ENCODE measurements at regions not wholly inside any gene's neighbourhood (a gene's known extent, or its start where the extent isn't known, plus 50 kb on each side); places are given as distances from the start of the nearest gene placed in this dataset.
"Not testable (repeated sequence)": the region's sequence is repeated elsewhere in the genome, so short reads cannot be mapped to it uniquely, and the experiment has no call there.

- Mint-ChIP-seq H3K4me1 (peaks cover 0 to 3% of the 10 kb centered on the region in 2 donors), H3K36me3 (no peaks in the 10 kb centered on the region), H3K9me3 (no peaks in the 10 kb centered on the region), H3K4me3 (no peak overlapping the region), H3K27me3 (no peaks in the 10 kb centered on the region), H3K27ac (no peak overlapping the region)
- peak; percentile 71 to 93 for ATAC-seq (replicated peaks)
- peak; percentile 34 for DNase-seq
Measured at GRCh38 chr5:18465833-18466681, 831.8 kb downstream of the TAF11L14 start.

GRCh38 chr5:18466731-18467130 is 832.5 kb downstream of the TAF11L14 start:
- H3K4me1 Mint-ChIP-seq, result peaks cover 0 to 3% of the 10 kb centered on the region in 2 donors
- no peaks in the 10 kb centered on the region for H3K9me3 Mint-ChIP-seq
- no peak overlapping the region for H3K4me3 Mint-ChIP-seq
- H3K36me3 Mint-ChIP-seq, result no peaks in the 10 kb centered on the region
- H3K27ac Mint-ChIP-seq, result no peak overlapping the region
- H3K27me3 Mint-ChIP-seq, result no peaks in the 10 kb centered on the region
- ATAC-seq (replicated peaks) (no peak), DNase-seq (no peak)

GRCh38 chr5:18471791-18472190 is 837.5 kb downstream of the TAF11L14 start:
- not testable (repeated sequence) for H3K27me3 Mint-ChIP-seq; DNase-seq; H3K27ac Mint-ChIP-seq; H3K9me3 Mint-ChIP-seq; H3K4me1 Mint-ChIP-seq; H3K4me3 Mint-ChIP-seq; ATAC-seq (replicated peaks); H3K36me3 Mint-ChIP-seq

GRCh38 chr5:18483451-18483850 is 849.2 kb downstream of the TAF11L14 start:
- no peak overlapping the region for H3K27ac Mint-ChIP-seq
- H3K4me1 Mint-ChIP-seq, result no peaks in the 10 kb centered on the region
- no peaks in the 10 kb centered on the region for H3K9me3 Mint-ChIP-seq
- no peaks in the 10 kb centered on the region for H3K27me3 Mint-ChIP-seq
- no peaks in the 10 kb centered on the region for H3K36me3 Mint-ChIP-seq
- DNase-seq (no peak), ATAC-seq (replicated peaks) (no peak)
- no peak overlapping the region for H3K4me3 Mint-ChIP-seq

- no peak for ATAC-seq (replicated peaks)
- Mint-ChIP-seq H3K36me3 (no peaks in the 10 kb centered on the region), H3K9me3 (no peaks in the 10 kb centered on the region), H3K4me1 (no peaks in the 10 kb centered on the region), H3K27ac (no peak overlapping the region), H3K27me3 (no peaks in the 10 kb centered on the region), H3K4me3 (no peak overlapping the region)
- no peak for DNase-seq
Measured at GRCh38 chr5:18487928-18488480, 853.7 kb downstream of the TAF11L14 start.

- Mint-ChIP-seq H3K4me1 (no peaks in the 10 kb centered on the region), H3K36me3 (no peaks in the 10 kb centered on the region), H3K27ac (no peak overlapping the region), H3K9me3 (no peaks in the 10 kb centered on the region), H3K4me3 (no peak overlapping the region), H3K27me3 (no peaks in the 10 kb centered on the region)
- no peak for DNase-seq
- no peak for ATAC-seq (replicated peaks)
Measured at GRCh38 chr5:18489703-18490102, 855.4 kb downstream of the TAF11L14 start.

- DNase-seq (no peak), ATAC-seq (replicated peaks) (no peak)
- Mint-ChIP-seq H3K27me3 (no peaks in the 10 kb centered on the region), H3K4me1 (no peaks in the 10 kb centered on the region), H3K4me3 (no peak overlapping the region), H3K9me3 (peaks cover 3% of the 10 kb centered on the region in 2 donors), H3K27ac (no peak overlapping the region), H3K36me3 (no peaks in the 10 kb centered on the region)
Measured at GRCh38 chr5:18491349-18491748, 857.1 kb downstream of the TAF11L14 start.

- Mint-ChIP-seq H3K27ac (no peak overlapping the region), H3K4me3 (no peak overlapping the region)
Measured at GRCh38 chr5:18495157-18495556, 860.9 kb downstream of the TAF11L14 start.

GRCh38 chr5:18496041-18496440 is 861.8 kb downstream of the TAF11L14 start:
- ATAC-seq (replicated peaks) (no peak), DNase-seq (no peak)
- Mint-ChIP-seq H3K9me3 (peaks cover 6 to 12% of the 10 kb centered on the region in 2 donors), H3K36me3 (no peaks in the 10 kb centered on the region), H3K4me3 (no peak overlapping the region), H3K27ac (no peak overlapping the region), H3K27me3 (no peaks in the 10 kb centered on the region), H3K4me1 (no peaks in the 10 kb centered on the region)

More at GRCh38 chr5:18495157-18495556, 860.9 kb downstream of the TAF11L14 start:
- Mint-ChIP-seq H3K27me3 (no peaks in the 10 kb centered on the region), H3K36me3 (no peaks in the 10 kb centered on the region), H3K4me1 (no peaks in the 10 kb centered on the region), H3K9me3 (peaks cover 6 to 12% of the 10 kb centered on the region in 2 donors)
- DNase-seq (no peak), ATAC-seq (replicated peaks) (no peak)

GRCh38 chr5:18497089-18497488 is 862.8 kb downstream of the TAF11L14 start:
- no peak for DNase-seq
- Mint-ChIP-seq H3K4me3 (no peak overlapping the region), H3K4me1 (no peaks in the 10 kb centered on the region), H3K27me3 (no peaks in the 10 kb centered on the region), H3K36me3 (no peaks in the 10 kb centered on the region), H3K27ac (no peak overlapping the region), H3K9me3 (peaks cover 6 to 12% of the 10 kb centered on the region in 2 donors)
- ATAC-seq (replicated peaks), result no peak

- Mint-ChIP-seq H3K9me3 (peaks cover 4 to 5% of the 10 kb centered on the region in 2 donors), H3K36me3 (no peaks in the 10 kb centered on the region), H3K4me3 (no peak overlapping the region), H3K27me3 (no peaks in the 10 kb centered on the region), H3K4me1 (no peaks in the 10 kb centered on the region), H3K27ac (no peak overlapping the region)
- DNase-seq (no peak), ATAC-seq (replicated peaks) (no peak)
Measured at GRCh38 chr5:18503797-18504328, 869.6 kb downstream of the TAF11L14 start.

GRCh38 chr5:18507114-18507513 is 872.9 kb downstream of the TAF11L14 start:
- ATAC-seq (replicated peaks) (no peak), DNase-seq (no peak)
- Mint-ChIP-seq H3K27ac (no peak overlapping the region), H3K27me3 (no peaks in the 10 kb centered on the region), H3K4me1 (no peaks in the 10 kb centered on the region), H3K9me3 (peaks cover 6 to 10% of the 10 kb centered on the region in 2 donors), H3K36me3 (no peaks in the 10 kb centered on the region), H3K4me3 (no peak overlapping the region)

- ATAC-seq (replicated peaks), result no peak
- Mint-ChIP-seq H3K27me3 (no peaks in the 10 kb centered on the region), H3K9me3 (peaks cover 1 to 7% of the 10 kb centered on the region in 2 donors), H3K4me3 (no peak overlapping the region), H3K4me1 (no peaks in the 10 kb centered on the region), H3K27ac (no peak overlapping the region), H3K36me3 (no peaks in the 10 kb centered on the region)
- no peak for DNase-seq
Measured at GRCh38 chr5:18517641-18518380, 883.6 kb downstream of the TAF11L14 start.

- no peaks in the 10 kb centered on the region for H3K36me3 Mint-ChIP-seq
- no peaks in the 10 kb centered on the region for H3K27me3 Mint-ChIP-seq
- no peak for DNase-seq
- H3K4me1 Mint-ChIP-seq, result no peaks in the 10 kb centered on the region
- no peak overlapping the region for H3K4me3 Mint-ChIP-seq
- H3K27ac Mint-ChIP-seq, result no peak overlapping the region
- peaks cover 1 to 4% of the 10 kb centered on the region in 2 donors for H3K9me3 Mint-ChIP-seq
- no peak for ATAC-seq (replicated peaks)
Measured at GRCh38 chr5:18523380-18523779, 889.1 kb downstream of the TAF11L14 start.
